ENCODE measurements at regions not wholly inside any gene's neighbourhood (a gene's known extent, or its start where the extent isn't known, plus 50 kb on each side); places are given as distances from the start of the nearest gene placed in this dataset.

DNA sequence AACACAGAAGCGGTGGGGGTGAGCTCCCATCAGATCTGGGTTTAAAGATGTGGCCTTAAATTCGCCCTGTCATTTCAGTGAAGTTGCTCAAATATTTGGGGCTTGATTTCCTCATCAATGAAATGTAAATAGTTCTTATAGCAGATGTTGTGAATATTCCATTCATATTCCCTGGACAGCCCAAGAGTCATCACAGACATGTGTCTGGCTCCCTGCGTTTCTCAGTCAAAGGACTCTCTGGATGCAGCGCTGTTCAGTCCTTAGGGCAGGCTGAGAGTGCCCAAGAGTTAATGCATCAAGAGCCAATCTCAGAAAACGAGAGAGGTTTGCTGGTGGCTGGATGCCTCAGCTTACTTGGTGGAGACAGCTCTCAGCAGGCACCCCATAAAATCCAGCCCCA, 475.5 kb upstream of the VSTM2A start:
- TF ChIP-seq, protein P1, sequence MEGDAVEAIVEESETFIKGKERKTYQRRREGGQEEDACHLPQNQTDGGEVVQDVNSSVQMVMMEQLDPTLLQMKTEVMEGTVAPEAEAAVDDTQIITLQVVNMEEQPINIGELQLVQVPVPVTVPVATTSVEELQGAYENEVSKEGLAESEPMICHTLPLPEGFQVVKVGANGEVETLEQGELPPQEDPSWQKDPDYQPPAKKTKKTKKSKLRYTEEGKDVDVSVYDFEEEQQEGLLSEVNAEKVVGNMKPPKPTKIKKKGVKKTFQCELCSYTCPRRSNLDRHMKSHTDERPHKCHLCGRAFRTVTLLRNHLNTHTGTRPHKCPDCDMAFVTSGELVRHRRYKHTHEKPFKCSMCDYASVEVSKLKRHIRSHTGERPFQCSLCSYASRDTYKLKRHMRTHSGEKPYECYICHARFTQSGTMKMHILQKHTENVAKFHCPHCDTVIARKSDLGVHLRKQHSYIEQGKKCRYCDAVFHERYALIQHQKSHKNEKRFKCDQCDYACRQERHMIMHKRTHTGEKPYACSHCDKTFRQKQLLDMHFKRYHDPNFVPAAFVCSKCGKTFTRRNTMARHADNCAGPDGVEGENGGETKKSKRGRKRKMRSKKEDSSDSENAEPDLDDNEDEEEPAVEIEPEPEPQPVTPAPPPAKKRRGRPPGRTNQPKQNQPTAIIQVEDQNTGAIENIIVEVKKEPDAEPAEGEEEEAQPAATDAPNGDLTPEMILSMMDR (IDR thresholded peaks at IDR 0.05): no peak
- TF ChIP-seq POLR2A (IDR thresholded peaks at IDR 0.05): no peak
